Gastroesophageal sphincter (tissue), 2 donors: ENCODE measurements at regions not wholly inside any gene's neighbourhood (a gene's known extent, or its start where the extent isn't known, plus 50 kb on each side); places are given as distances from the start of the nearest gene placed in this dataset.

Experiments
- EP300 ChIP-seq: sonication (generic); formaldehyde crosslinking; IDR thresholded peaks from one replicate; pipeline ENCODE4 v1.6.1; 2017; ENCODE audit warnings: antibody characterized with exemption, mild to moderate bottlenecking
- POLR2A ChIP-seq, 2 donors: fragments of 450-650 bp; IDR thresholded peaks; one replicate each; pipeline ENCODE4 v1.6.1; 2017; ENCODE audit warnings: antibody characterized with exemption in 2 of 2, mild to moderate bottlenecking in 2 of 2, moderate library complexity in 1 of 2

DNA sequence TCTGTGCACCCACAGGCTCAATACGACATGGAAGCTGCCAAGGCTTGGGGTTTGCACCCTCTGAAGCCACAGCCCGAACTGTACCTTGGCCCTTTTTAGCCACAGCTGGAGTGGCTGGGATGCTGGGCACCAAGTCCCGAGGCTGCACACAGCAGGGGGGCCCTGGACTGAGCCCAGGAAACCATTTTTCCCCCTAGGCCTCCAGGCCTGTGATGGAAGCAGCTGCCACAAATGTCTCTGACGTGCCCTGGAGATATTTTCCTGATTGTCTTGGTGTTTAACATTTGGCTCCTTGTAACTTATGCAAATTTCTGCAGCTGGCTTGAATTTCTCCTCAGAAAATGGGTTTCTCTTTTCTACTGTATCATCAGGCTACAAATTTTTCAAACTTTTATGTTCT, 82.3 kb upstream of the LPAR1 start:
- TF ChIP-seq EP300 (no peak), POLR2A (IDR thresholded peaks at IDR 0.05) (no peak)
